B cell (primary cell): ENCODE measurements at regions not wholly inside any gene's neighbourhood (a gene's known extent, or its start where the extent isn't known, plus 50 kb on each side); places are given as distances from the start of the nearest gene placed in this dataset.

Experiments used
- ATAC-seq: fragments of 200-7000 bp; cut with Tn5 transposase; one replicate; pipeline ENCODE4 v1.10.0; 2021; ENCODE audit warnings: low read depth, mild to moderate bottlenecking, moderate number of reproducible peaks, moderate library complexity
- CTCF ChIA-PET: fragments of 350-600 bp; sonication (Branson Sonifier 250); formaldehyde crosslinking; loops from one replicate; lab custom pipeline; 2021; ENCODE audit warnings: antibody characterized with exemption, inconsistent platforms; lab: Charles Lee
- POLR2A ChIA-PET: fragments of 350-600 bp; sonication (Branson Sonifier 250); formaldehyde crosslinking; loops from one replicate; lab custom pipeline; 2021; ENCODE audit warnings: antibody characterized with exemption; lab: Charles Lee
- DNase-seq: peaks from one replicate; pipeline ENCODE4 v3.0.0; 2013
- H2AFZ ChIP-seq: 2 replicates; pipeline ENCODE4 v1.6.1; 2012; ENCODE audit warnings: mild to moderate bottlenecking, low read depth, low read length; ENCODE audit not compliant: insufficient read depth, poor library complexity, severe bottlenecking
- H3K27ac ChIP-seq, 2 donors: 1 replicate in 1 of 2; 2 replicates in 1 of 2; pipeline ENCODE4 v1.5.1; 2012 to 2013; ENCODE audit warnings: low read length in 2 of 2, mild to moderate bottlenecking in 2 of 2, moderate library complexity in 1 of 2
- H3K27me3 ChIP-seq, 4 experiments: fragments of 200-600 bp in 1 of 4; sonication (generic) in 1 of 4; replicated peaks in 1 of 4; 1 replicate in 2 of 4; 2 replicates in 2 of 4; pipeline versions ENCODE4 v1.6.1 to v1.7.0; 2013 to 2016; ENCODE audit warnings: low read length in 3 of 4, mild to moderate bottlenecking in 2 of 4, mixed read lengths in 1 of 4, moderate library complexity in 1 of 4; ENCODE audit not compliant: insufficient read depth in 4 of 4, control insufficient read depth in 3 of 4; ENCODE audit errors: control extremely low read depth in 1 of 4
- H3K36me3 ChIP-seq, 2 experiments: replicated peaks in 1 of 2; 1 replicate in 1 of 2; 2 replicates in 1 of 2; pipeline versions ENCODE4 v1.6.1 to v1.7.1; 2013; ENCODE audit warnings: low read length in 1 of 2; ENCODE audit not compliant: insufficient read depth in 2 of 2, control insufficient read depth in 1 of 2; ENCODE audit errors: control extremely low read depth in 1 of 2, extremely low read depth in 1 of 2
- H3K4me1 ChIP-seq, 2 donors: fragments of 200-600 bp in 1 of 2; sonication (generic) in 1 of 2; 1 replicate in 1 of 2; 2 replicates in 1 of 2; pipeline versions ENCODE4 v1.5.1 to v1.6.1; 2013 to 2017; ENCODE audit warnings: low read length in 2 of 2; ENCODE audit not compliant: control insufficient read depth in 2 of 2, insufficient read depth in 2 of 2
- H3K4me2 ChIP-seq: replicated peaks from 2 replicates; pipeline ENCODE3; 2012; ENCODE audit warnings: mild to moderate bottlenecking, low read depth, low read length; ENCODE audit not compliant: poor library complexity, severe bottlenecking
- H3K4me3 ChIP-seq, 5 experiments: fragments of 200-600 bp in 1 of 5; sonication (generic) in 1 of 5; 1 replicate in 3 of 5; 2 replicates in 2 of 5; pipeline versions ENCODE4 v1.5.1 to v1.7.0; 2011 to 2016; ENCODE audit warnings: low read length in 4 of 5, mild to moderate bottlenecking in 4 of 5, low read depth in 2 of 5, control low read depth in 1 of 5, moderate library complexity in 1 of 5; ENCODE audit not compliant: insufficient read depth in 1 of 5; ENCODE audit errors: control extremely low read depth in 1 of 5, extremely low read depth in 1 of 5
- H3K79me2 ChIP-seq: fragments of 200-600 bp; sonication (generic); one replicate; pipeline ENCODE4 v1.6.0; 2016; ENCODE audit warnings: low read length; ENCODE audit not compliant: control insufficient read depth, insufficient read depth
- H3K9ac ChIP-seq: fragments of 200-600 bp; sonication (generic); 2 replicates; pipeline ENCODE4 v1.6.1; 2017; ENCODE audit warnings: mild to moderate bottlenecking, low read length, moderate library complexity
- H3K9me3 ChIP-seq, 3 donors: one replicate each; pipeline versions ENCODE4 v1.6.1 to v1.7.1; 2013; ENCODE audit warnings: low read length in 2 of 3; ENCODE audit not compliant: control insufficient read depth in 2 of 3, insufficient read depth in 1 of 3; ENCODE audit errors: control extremely low read depth in 1 of 3
- H4K20me1 ChIP-seq: 2 replicates; pipeline ENCODE4 v1.6.0; 2012; ENCODE audit warnings: mild to moderate bottlenecking, low read length; ENCODE audit not compliant: insufficient read depth, control insufficient read depth, poor library complexity, severe bottlenecking
- H3K27ac Mint-ChIP-seq: one replicate; pipeline ENCODE4 v1.8.0; 2021; ENCODE audit warnings: mixed read lengths
- H3K27me3 Mint-ChIP-seq: one replicate; pipeline ENCODE4 v1.8.0; 2021; ENCODE audit warnings: mixed read lengths
- H3K4me1 Mint-ChIP-seq: one replicate; pipeline ENCODE4 v1.8.0; 2021; ENCODE audit warnings: mixed read lengths
- H3K4me3 Mint-ChIP-seq: one replicate; pipeline ENCODE4 v1.8.0; 2021; ENCODE audit warnings: mixed read lengths
- H3K9me3 Mint-ChIP-seq: one replicate; pipeline ENCODE4 v1.8.0; 2022; ENCODE audit warnings: mixed read lengths; ENCODE audit not compliant: insufficient read depth
- EZH2 ChIP-seq: IDR thresholded peaks from 2 replicates; pipeline ENCODE4 v1.6.1; 2012; ENCODE audit warnings: borderline replicate concordance, low read depth, mild to moderate bottlenecking, moderate library complexity, low read length; ENCODE audit not compliant: insufficient read depth, poor library complexity, severe bottlenecking
- WGBS: methylation state at CpG from one replicate; pipeline ENCODE4 v1.1.5; 2013; ENCODE audit warnings: missing lambda C conversion rate; ENCODE audit not compliant: insufficient coverage; 5-methylcytosine and 5-hydroxymethylcytosine counted together
- intact Hi-C: fragments of 100-400 bp; cut with micrococcal nuclease; formaldehyde crosslinking; loops from one replicate; pipeline ENCODE4 v1.10.0; 2022
- TF ChIP-seq, protein P1 (sequence below): fragments of 200-600 bp; IDR thresholded peaks from one replicate; pipeline ENCODE4 v1.8.0; 2022; ENCODE audit warnings: antibody characterized with exemption, mild to moderate bottlenecking

DNA sequence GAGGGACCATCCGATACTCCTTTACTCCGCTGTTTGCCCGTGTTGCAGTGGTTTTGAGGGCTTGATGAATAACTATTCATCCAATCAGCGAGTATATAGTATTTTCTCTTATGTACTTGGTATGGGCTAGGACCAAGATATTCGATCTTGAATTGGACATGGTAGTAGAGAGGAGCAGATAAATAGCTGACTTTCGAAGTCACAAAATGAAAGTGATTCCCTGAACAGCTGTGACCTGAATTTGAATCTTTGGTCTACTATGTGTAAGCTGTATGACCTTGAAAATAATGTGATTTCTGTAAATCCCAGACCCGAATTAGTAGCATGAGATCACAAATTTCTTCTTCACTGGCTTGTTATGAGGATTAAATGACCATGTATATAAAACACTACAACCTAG lies 134.4 kb downstream of the TUSC1 start:
- no peak overlapping the region for H3K4me3 Mint-ChIP-seq
- H2AFZ ChIP-seq, result no peak overlapping the region
- DNase-seq (no peak), ATAC-seq (no peak)
- no peak overlapping the region for H3K4me3 ChIP-seq
- no peak overlapping the region for H3K9ac ChIP-seq
- H3K27ac ChIP-seq, result no peak overlapping the region
- no peaks in the 10 kb centered on the region for H3K79me2 ChIP-seq
- no peaks in the 10 kb centered on the region for H3K27me3 ChIP-seq
- 81% methylated on average over 2 of the region's 7 CpGs for WGBS
- peaks cover 0 to 3% (median 0%) of the 10 kb centered on the region in 3 donors for H3K9me3 ChIP-seq
- POLR2A ChIA-PET, result no interaction called here
- no peaks in the 10 kb centered on the region for H3K36me3 ChIP-seq
- no peaks in the 10 kb centered on the region for H3K9me3 Mint-ChIP-seq
- intact Hi-C loops, result no loop called here
- no peak overlapping the region for H3K4me2 ChIP-seq
- H3K27me3 Mint-ChIP-seq, result no peaks in the 10 kb centered on the region
- no peaks in the 10 kb centered on the region for H3K4me1 Mint-ChIP-seq
- H3K4me1 ChIP-seq, result no peaks in the 10 kb centered on the region
- CTCF ChIA-PET, result no interaction called here
- H3K27ac Mint-ChIP-seq, result no peak overlapping the region
- TF ChIP-seq, protein P1, sequence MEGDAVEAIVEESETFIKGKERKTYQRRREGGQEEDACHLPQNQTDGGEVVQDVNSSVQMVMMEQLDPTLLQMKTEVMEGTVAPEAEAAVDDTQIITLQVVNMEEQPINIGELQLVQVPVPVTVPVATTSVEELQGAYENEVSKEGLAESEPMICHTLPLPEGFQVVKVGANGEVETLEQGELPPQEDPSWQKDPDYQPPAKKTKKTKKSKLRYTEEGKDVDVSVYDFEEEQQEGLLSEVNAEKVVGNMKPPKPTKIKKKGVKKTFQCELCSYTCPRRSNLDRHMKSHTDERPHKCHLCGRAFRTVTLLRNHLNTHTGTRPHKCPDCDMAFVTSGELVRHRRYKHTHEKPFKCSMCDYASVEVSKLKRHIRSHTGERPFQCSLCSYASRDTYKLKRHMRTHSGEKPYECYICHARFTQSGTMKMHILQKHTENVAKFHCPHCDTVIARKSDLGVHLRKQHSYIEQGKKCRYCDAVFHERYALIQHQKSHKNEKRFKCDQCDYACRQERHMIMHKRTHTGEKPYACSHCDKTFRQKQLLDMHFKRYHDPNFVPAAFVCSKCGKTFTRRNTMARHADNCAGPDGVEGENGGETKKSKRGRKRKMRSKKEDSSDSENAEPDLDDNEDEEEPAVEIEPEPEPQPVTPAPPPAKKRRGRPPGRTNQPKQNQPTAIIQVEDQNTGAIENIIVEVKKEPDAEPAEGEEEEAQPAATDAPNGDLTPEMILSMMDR, result no peak
- no peak for TF ChIP-seq EZH2
- no peaks in the 10 kb centered on the region for H4K20me1 ChIP-seq

DNA sequence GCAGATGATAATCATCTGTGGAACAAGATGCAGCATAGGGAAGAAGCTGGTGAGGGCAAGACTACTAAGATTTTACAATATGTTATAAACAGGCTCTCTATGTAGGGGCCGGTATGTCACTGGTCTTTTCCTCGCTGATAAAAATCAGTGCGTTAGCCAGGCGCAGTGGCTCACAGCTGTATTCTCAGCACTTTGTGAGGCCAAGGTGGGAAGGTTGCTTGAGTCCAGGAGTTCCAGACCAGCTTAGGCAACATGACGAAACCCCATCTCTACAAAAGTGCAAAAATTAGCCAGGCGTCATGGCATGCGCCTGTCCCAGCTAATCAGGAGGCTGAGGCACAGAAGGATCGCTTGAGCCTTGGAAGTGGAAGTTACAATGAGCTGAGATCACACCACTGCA lies 135.9 kb downstream of the TUSC1 start:
- ATAC-seq (no peak), DNase-seq (no peak)
- Histone ChIP-seq H3K9ac (no peak overlapping the region), H3K27me3 (no peaks in the 10 kb centered on the region), H3K79me2 (no peaks in the 10 kb centered on the region), H3K9me3 (peaks cover 0 to 3% (median 0%) of the 10 kb centered on the region in 3 donors), H3K4me2 (no peak overlapping the region), H3K4me3 (no peak overlapping the region), H4K20me1 (no peaks in the 10 kb centered on the region), H3K36me3 (no peaks in the 10 kb centered on the region), H3K4me1 (no peaks in the 10 kb centered on the region), H3K27ac (no peak overlapping the region), H2AFZ (no peak overlapping the region)
- H3K9me3 Mint-ChIP-seq, result no peaks in the 10 kb centered on the region
- H3K4me1 Mint-ChIP-seq, result no peaks in the 10 kb centered on the region
- intact Hi-C loops, result no loop called here
- TF ChIP-seq, protein P1, result no peak
- no peak for TF ChIP-seq EZH2
- ChIA-PET POLR2A (no interaction called here), CTCF (no interaction called here)
- no peak overlapping the region for H3K4me3 Mint-ChIP-seq
- H3K27me3 Mint-ChIP-seq, result no peaks in the 10 kb centered on the region
- 93% methylated on average over 6 of the region's 8 CpGs for WGBS
- H3K27ac Mint-ChIP-seq, result no peak overlapping the region
